Anterior cingulate cortex (tissue), 58 donors: ENCODE measurements at regions not wholly inside any gene's neighbourhood (a gene's known extent, or its start where the extent isn't known, plus 50 kb on each side); places are given as distances from the start of the nearest gene placed in this dataset.
A peak's percentile ranks its signal among the peaks of the same experiment; 100 is the strongest.
"Not testable (repeated sequence)": the region's sequence is repeated elsewhere in the genome, so short reads cannot be mapped to it uniquely, and the experiment has no call there.

Experiments used
- DNase-seq, 58 donors: peaks; one replicate each; lab custom pipeline; 2025; lab: John Stamatoyannopoulos, UW

DNA sequence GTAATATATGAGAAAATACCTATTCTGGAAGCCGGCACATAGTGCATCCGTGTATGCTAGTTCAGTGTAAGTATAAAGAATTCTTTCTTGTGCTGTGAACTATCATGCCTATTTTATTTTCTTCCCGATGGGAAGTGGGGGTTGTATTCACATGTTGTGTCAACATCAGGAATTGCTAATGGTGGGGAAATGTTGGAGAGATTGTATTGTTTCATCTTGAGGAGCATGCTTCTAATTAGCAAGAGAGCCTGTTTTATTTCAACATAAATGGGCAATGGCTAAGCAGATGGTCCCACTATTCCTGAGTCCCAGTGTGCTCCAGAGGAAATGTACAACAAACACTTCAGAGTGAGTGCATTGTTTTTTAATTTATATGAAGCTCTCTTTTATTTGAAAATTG is 485.2 kb downstream of the PLPP3 start:
- DNase-seq = no peak

DNA sequence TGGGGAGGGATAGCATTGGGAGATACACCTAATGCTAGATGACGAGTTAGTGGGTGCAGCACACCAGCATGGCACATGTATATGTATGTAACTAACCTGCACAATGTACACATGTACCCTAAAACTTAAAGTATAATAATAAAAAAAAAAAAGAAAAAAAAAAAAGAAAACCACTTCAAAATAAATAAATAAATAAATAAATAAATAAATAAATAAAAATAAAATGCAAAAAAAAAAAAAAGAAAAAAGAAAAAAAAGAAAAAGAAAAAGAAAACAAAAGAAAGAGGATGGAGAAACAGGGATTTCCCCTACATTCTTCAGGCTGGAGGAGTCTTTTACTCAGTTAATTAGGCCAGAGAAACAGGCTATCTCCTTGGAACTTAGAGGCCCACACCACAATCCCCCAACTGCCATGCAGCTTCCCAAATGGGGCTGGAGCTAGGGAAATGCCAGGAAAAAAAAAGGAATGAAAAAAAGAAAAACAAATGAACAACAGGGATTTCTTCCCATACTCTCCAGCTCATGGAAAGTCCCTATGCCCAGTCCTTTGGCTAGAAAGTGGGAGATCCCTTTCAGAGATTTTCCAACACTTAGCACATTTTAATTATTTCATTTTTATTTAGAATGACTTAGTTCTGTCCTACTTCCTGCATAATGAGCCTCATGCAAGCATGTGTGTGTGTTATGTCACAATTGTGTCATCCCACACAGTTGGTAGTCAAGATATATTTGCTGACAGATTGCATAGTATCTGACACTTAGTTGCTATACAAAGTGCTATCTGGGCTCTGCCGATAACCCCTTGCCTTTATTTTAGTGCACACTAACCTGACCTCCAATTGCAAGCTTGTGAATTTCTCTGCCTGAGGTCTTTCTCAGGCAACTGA is 486.4 kb downstream of the PLPP3 start:
- no peak for DNase-seq

- not testable (repeated sequence) for DNase-seq
Observed at GRCh38 chr1:56089826-56090225, 489.5 kb downstream of the PLPP3 start.

- no peak for DNase-seq
Observed at GRCh38 chr1:56084246-56084645, 495.1 kb downstream of the PLPP3 start.

DNA sequence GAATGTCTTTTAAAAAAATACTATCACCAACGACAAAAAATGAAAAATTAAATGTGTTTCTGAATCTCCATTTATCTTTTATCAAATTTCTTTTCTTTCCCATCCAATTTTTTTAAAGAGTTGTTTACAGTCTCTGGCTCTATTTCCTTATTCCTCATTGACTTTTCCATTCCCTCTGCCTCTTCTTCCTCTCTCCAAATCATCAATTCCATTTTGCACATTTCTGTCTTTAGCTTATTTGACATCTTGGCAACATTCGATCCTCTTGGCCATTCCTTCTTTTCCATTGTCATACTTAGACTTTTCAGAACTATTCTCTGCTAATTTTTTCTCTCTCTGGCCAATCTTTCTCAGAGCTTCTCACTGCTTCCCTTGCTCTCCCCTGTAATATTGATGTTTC is 497.6 kb downstream of the PLPP3 start:
- no peak for DNase-seq

- peak in 9 of 58 donors; percentile 2 to 39 (median 8) for DNase-seq
Observed at GRCh38 chr1:56081173-56081572, 498.2 kb downstream of the PLPP3 start.

DNA sequence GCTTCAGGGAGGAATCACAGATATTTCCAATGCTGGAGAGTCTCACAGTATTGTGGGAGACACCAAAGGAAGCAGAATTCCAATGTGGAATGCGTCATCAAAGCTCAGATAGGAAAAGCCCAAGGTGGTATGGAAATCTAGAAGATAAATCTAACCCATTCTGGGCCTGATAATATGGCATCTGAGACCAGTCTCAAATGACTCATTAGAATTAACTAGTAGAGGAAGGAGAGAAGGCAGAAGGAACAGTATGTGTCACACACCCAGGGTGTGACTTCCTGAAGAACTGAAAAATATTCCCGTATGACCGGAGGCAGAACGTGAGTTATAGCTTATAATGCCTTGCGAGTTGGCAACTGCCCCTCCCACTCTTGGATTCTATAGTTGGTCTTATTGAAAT is 499.2 kb downstream of the PLPP3 start:
- DNase-seq = no peak

GRCh38 chr1:56079391-56079790 is 500.0 kb downstream of the PLPP3 start:
- no peak for DNase-seq

GRCh38 chr1:56077206-56077605 is 502.2 kb downstream of the PLPP3 start:
- DNase-seq = no peak

GRCh38 chr1:56074007-56074651 is 505.2 kb downstream of the PLPP3 start:
- peak in 1 of 58 donors; percentile 9 for DNase-seq

DNA sequence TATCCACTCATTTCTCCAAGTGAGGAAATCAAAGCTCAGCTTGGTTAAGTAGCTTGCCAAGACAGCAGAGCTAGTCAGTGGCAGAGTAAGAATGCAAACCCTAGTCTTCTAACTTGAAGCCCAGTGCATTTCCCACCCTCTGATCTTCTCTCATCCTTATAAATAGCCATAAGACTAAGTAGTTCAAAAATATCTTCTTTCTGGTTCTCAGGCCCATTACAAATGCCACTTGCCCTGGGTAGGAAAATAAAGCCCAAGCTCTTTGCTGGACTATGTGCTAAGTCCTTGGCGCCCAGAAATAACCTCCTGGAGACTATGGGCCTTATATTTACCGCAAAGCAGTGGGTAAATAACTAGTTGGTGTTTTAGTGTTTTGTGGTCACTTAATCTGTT is 505.8 kb downstream of the PLPP3 start:
- no peak for DNase-seq

GRCh38 chr1:56073206-56073605 is 506.2 kb downstream of the PLPP3 start:
- DNase-seq = no peak

GRCh38 chr1:56072310-56072709 is 507.1 kb downstream of the PLPP3 start:
- no peak for DNase-seq

DNA sequence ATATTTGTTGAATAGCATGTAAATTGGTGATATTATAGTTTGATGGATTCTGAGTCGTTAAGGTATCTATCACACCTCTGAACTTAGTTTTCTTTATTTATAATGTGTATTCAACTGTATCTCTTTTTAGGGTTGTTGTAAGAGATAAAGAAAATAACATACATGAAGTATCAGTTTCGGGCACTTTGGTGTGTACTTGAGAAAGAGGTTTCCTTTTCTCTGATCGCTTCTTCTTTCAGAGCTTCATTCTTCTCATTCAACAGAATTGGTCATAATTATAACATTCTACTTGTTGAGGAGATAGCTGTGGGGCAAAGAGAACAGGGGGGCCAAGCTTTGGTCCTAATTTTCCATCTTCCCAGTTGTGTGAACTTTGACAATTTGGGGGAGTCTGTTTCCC is 508.0 kb downstream of the PLPP3 start:
- no peak for DNase-seq

DNA sequence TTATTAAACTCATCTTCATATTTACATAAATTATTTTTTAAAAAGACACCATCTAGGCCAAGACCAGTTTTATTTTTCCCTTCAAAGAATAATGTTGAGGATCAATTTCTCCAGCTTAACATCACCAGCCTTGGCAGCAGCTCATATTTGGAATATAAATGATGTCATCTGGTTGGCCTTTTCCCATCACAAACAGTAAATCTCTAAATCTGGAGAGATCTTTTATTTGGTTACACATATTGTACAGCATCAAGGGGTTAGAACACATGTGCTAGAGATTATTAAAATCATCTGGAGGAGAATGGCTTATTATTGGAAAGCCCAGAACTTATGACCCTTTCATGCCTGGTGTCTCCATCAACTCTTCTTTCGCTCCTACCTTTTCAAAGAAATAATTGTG is 508.8 kb downstream of the PLPP3 start:
- DNase-seq = no peak

- DNase-seq = no peak
Observed at GRCh38 chr1:56069824-56070223, 509.5 kb downstream of the PLPP3 start.

GRCh38 chr1:56068908-56069307 is 510.5 kb downstream of the PLPP3 start:
- no peak for DNase-seq

DNA sequence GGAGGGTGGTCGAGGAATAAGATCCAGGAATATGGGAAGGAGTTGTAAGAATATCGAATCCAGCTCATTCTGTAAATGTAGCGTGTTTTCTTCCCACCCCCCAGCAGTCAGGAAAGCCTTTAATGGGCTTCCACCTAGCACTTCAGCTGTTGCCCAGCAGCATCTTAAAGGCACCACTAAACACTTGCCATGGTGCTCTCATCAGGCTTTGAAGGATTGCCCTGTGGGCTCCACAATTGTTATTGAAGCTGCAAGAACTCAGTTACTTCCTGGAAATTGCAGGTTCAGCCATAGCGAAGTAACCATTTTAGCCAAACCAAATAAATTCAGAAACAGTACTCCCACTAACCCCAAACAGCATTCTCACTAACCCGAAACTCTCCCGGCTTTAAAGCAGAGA is 511.2 kb downstream of the PLPP3 start:
- DNase-seq = no peak

- DNase-seq = no peak
Observed at GRCh38 chr1:56065729-56066128, 513.6 kb downstream of the PLPP3 start.

- DNase-seq = no peak
Observed at GRCh38 chr1:56064705-56065104, 514.7 kb downstream of the PLPP3 start.

- peak in 38 of 58 donors; percentile 1 to 80 (median 28) for DNase-seq
Observed at GRCh38 chr1:56063461-56063860, 515.9 kb downstream of the PLPP3 start.

- no peak for DNase-seq
Observed at GRCh38 chr1:56062625-56063024, 516.7 kb downstream of the PLPP3 start.
